Lower leg skin (tissue), 3 donors: ENCODE measurements at regions not wholly inside any gene's neighbourhood (a gene's known extent, or its start where the extent isn't known, plus 50 kb on each side); places are given as distances from the start of the nearest gene placed in this dataset.

ENCODE experiments used
- CTCF ChIP-seq, 3 donors: fragments of 450-650 bp; IDR thresholded peaks; one replicate each; pipeline ENCODE4 v1.5.1; 2016; ENCODE audit warnings: antibody characterized with exemption in 3 of 3, mild to moderate bottlenecking in 3 of 3, moderate library complexity in 2 of 3
- POLR2A ChIP-seq, 2 donors: fragments of 450-650 bp; IDR thresholded peaks; one replicate each; pipeline ENCODE4 v1.6.1; 2016 to 2017; ENCODE audit warnings: antibody characterized with exemption in 2 of 2, mild to moderate bottlenecking in 1 of 2, moderate library complexity in 1 of 2

- TF ChIP-seq CTCF (IDR thresholded peaks at IDR 0.05) (no peak), POLR2A (IDR thresholded peaks at IDR 0.05) (no peak)
These were observed 78.9 kb upstream of the PAPPA start for GRCh38 chr9:116074658-116075057.
